Activated CD8-positive, alpha-beta T cell treated with anti-CD3 and anti-CD28 coated beads for 36 hours (primary cell): ENCODE measurements at regions not wholly inside any gene's neighbourhood (a gene's known extent, or its start where the extent isn't known, plus 50 kb on each side); places are given as distances from the start of the nearest gene placed in this dataset.

ENCODE experiments used
- ATAC-seq: fragments of 200-7000 bp; cut with Tn5 transposase; one replicate; pipeline ENCODE4 v1.10.0; 2021; ENCODE audit warnings: mild to moderate bottlenecking, moderate library complexity
- CTCF ChIA-PET: fragments of 350-600 bp; sonication (Branson Sonifier 250); formaldehyde crosslinking; loops from one replicate; lab custom pipeline; 2021; ENCODE audit warnings: antibody characterized with exemption; lab: Charles Lee
- POLR2A ChIA-PET: fragments of 350-600 bp; sonication (Branson Sonifier 250); formaldehyde crosslinking; loops from one replicate; lab custom pipeline; 2021; ENCODE audit warnings: antibody characterized with exemption; lab: Charles Lee
- DNase-seq: peaks from one replicate; pipeline ENCODE4 v3.0.0-alpha.2; 2020
- H3K27ac Mint-ChIP-seq: one replicate; pipeline ENCODE4 v1.8.0; 2021; ENCODE audit warnings: mild to moderate bottlenecking, mixed read lengths
- H3K27me3 Mint-ChIP-seq: one replicate; pipeline ENCODE4 v1.8.0; 2021; ENCODE audit warnings: mixed read lengths
- H3K36me3 Mint-ChIP-seq: one replicate; pipeline ENCODE4 v1.8.0; 2021; ENCODE audit warnings: low read depth, mixed read lengths
- H3K4me1 Mint-ChIP-seq: one replicate; pipeline ENCODE4 v1.8.0; 2021; ENCODE audit warnings: low read depth, mixed read lengths
- H3K4me3 Mint-ChIP-seq: one replicate; pipeline ENCODE4 v1.8.0; 2021; ENCODE audit warnings: mild to moderate bottlenecking, moderate library complexity, mixed read lengths
- H3K9me3 Mint-ChIP-seq: one replicate; pipeline ENCODE4 v1.8.0; 2021; ENCODE audit warnings: mixed read lengths
- CTCF ChIP-seq: fragments of 200-600 bp; IDR thresholded peaks from one replicate; pipeline ENCODE4 v1.8.0; 2022; ENCODE audit warnings: antibody characterized with exemption, mild to moderate bottlenecking
- intact Hi-C: fragments of 100-400 bp; cut with micrococcal nuclease; formaldehyde crosslinking; loops from one replicate; pipeline ENCODE4 v1.10.0; 2022

GRCh38 chr9:71632776-71633175, 135.5 kb downstream of the CEMIP2 start:
- no peak for DNase-seq
- TF ChIP-seq CTCF, result no peak
- Mint-ChIP-seq H3K27ac (no peak overlapping the region), H3K27me3 (no peaks in the 10 kb centered on the region), H3K36me3 (no peaks in the 10 kb centered on the region), H3K9me3 (no peaks in the 10 kb centered on the region), H3K4me3 (no peak overlapping the region), H3K4me1 (no peaks in the 10 kb centered on the region)
- no peak for ATAC-seq
- intact Hi-C loops, result no loop called here
- CTCF ChIA-PET, result interaction anchor here (0.7 kb wide), 1 partner anchor 13 kb away, joined by 3 read pairs; no protein-coding TSS in a partner anchor
- POLR2A ChIA-PET, result no interaction called here

GRCh38 chr9:71630377-71630995, 137.8 kb downstream of the CEMIP2 start:
- ChIA-PET POLR2A (no interaction called here), CTCF (interaction anchor here (1.0 kb wide), 1 partner anchor 26 kb away, joined by 4 read pairs; no protein-coding TSS in a partner anchor)
- Mint-ChIP-seq H3K4me3 (no peak overlapping the region), H3K27me3 (no peaks in the 10 kb centered on the region), H3K4me1 (no peaks in the 10 kb centered on the region), H3K36me3 (no peaks in the 10 kb centered on the region), H3K27ac (no peak overlapping the region), H3K9me3 (no peaks in the 10 kb centered on the region)
- DNase-seq (no peak), ATAC-seq (no peak)
- no peak for TF ChIP-seq CTCF
- intact Hi-C loops, result no loop called here

- no peaks in the 10 kb centered on the region for H3K9me3 Mint-ChIP-seq
- ATAC-seq (no peak), DNase-seq (no peak)
- no peak overlapping the region for H3K27ac Mint-ChIP-seq
- no peak overlapping the region for H3K4me3 Mint-ChIP-seq
- intact Hi-C loops, result no loop called here
- H3K36me3 Mint-ChIP-seq, result no peaks in the 10 kb centered on the region
- no peaks in the 10 kb centered on the region for H3K4me1 Mint-ChIP-seq
- TF ChIP-seq CTCF, result no peak
- POLR2A ChIA-PET, result no interaction called here
- H3K27me3 Mint-ChIP-seq, result no peaks in the 10 kb centered on the region
- CTCF ChIA-PET, result interaction anchor here (0.7 to 2.7 kb wide), 8 partner anchors 10 to 396 kb away, joined by 3 to 10 read pairs (median 3); no protein-coding TSS in a partner anchor
Measured at GRCh38 chr9:71629578-71630215, 138.6 kb downstream of the CEMIP2 start.

GRCh38 chr9:71628247-71628646, 140.1 kb downstream of the CEMIP2 start:
- H3K27me3 Mint-ChIP-seq, result no peaks in the 10 kb centered on the region
- intact Hi-C loops, result no loop called here
- CTCF ChIA-PET, result interaction anchor here (1.1 to 2.7 kb wide), 9 partner anchors 9 to 190 kb away, joined by 3 to 10 read pairs (median 4); no protein-coding TSS in a partner anchor
- DNase-seq, result peak; percentile 7
- ATAC-seq, result peak; percentile 51
- no peaks in the 10 kb centered on the region for H3K9me3 Mint-ChIP-seq
- no peak overlapping the region for H3K4me3 Mint-ChIP-seq
- POLR2A ChIA-PET, result no interaction called here
- TF ChIP-seq CTCF, result peak; percentile 33
- H3K27ac Mint-ChIP-seq, result no peak overlapping the region
- no peaks in the 10 kb centered on the region for H3K36me3 Mint-ChIP-seq
- H3K4me1 Mint-ChIP-seq, result no peaks in the 10 kb centered on the region

- no peak for TF ChIP-seq CTCF
Measured at GRCh38 chr9:71627537-71627936, 140.8 kb downstream of the CEMIP2 start.

More at GRCh38 chr9:71627537-71627936, 140.8 kb downstream of the CEMIP2 start:
- ChIA-PET POLR2A (no interaction called here), CTCF (interaction anchor here (1.2 to 2.7 kb wide), 7 partner anchors 23 to 176 kb away, joined by 3 to 10 read pairs (median 4); no protein-coding TSS in a partner anchor)
- Mint-ChIP-seq H3K9me3 (no peaks in the 10 kb centered on the region), H3K4me1 (no peaks in the 10 kb centered on the region), H3K4me3 (no peak overlapping the region), H3K27me3 (no peaks in the 10 kb centered on the region), H3K36me3 (no peaks in the 10 kb centered on the region), H3K27ac (no peak overlapping the region)
- ATAC-seq (no peak), DNase-seq (no peak)
- intact Hi-C loops, result no loop called here
